ENCODE measurements at regions not wholly inside any gene's neighbourhood (a gene's known extent, or its start where the extent isn't known, plus 50 kb on each side); places are given as distances from the start of the nearest gene placed in this dataset.
"Not testable (repeated sequence)": the region's sequence is repeated elsewhere in the genome, so short reads cannot be mapped to it uniquely, and the experiment has no call there.

- H3K4me3 Mint-ChIP-seq = no peak overlapping the region
- no peak overlapping the region for H3K9ac ChIP-seq (ENCODE audit: insufficient read depth, low read length, poor library complexity, severe bottlenecking)
- WGBS (ENCODE audit: insufficient coverage) = no CpG with 5 or more reads among the region's 4 CpGs
These were observed 602.8 kb upstream of the DIPK2B start for GRCh38 chrX:45803383-45803921.

GRCh38 chrX:45801554-45801953, 600.9 kb upstream of the DIPK2B start:
- peak; percentile 59 for TF ChIP-seq CTCF (IDR thresholded peaks at IDR 0.05)
- Mint-ChIP-seq H3K4me1 (peaks cover 33% of the 10 kb centered on the region), H3K27ac (peak overlapping the region in 4 of 7 donors; percentile 8 to 68 (median 40)), H3K36me3 (peaks cover 0 to 1% of the 10 kb centered on the region in 2 donors), H3K9me3 (peaks cover 0 to 2% (median 0%) of the 10 kb centered on the region in 7 donors), H3K4me3 (peak overlapping the region in 1 of 2 donors; percentile 30), H3K27me3 (ENCODE audit: low read depth in 3 of 3) (peaks cover 0 to 45% (median 0%) of the 10 kb centered on the region in 3 donors)
- Histone ChIP-seq H2AFZ (ENCODE audit: insufficient read depth, low read depth, low read length, poor library complexity, severe bottlenecking) (no peak overlapping the region), H3K4me2 (replicated peaks; ENCODE audit: extremely low read depth, low read length, poor library complexity, severe bottlenecking) (peak overlapping the region; percentile 12), H3K9ac (ENCODE audit: insufficient read depth, low read length, poor library complexity, severe bottlenecking) (no peak overlapping the region), H3K36me3 (replicated peaks in 1 of 2; ENCODE audit: control insufficient read depth in 1 of 2, insufficient read depth in 2 of 2, low read length in 2 of 2) (no peaks in the 10 kb centered on the region), H3K9me3 (replicated peaks in 1 of 2; ENCODE audit: control insufficient read depth in 1 of 2, insufficient read depth in 1 of 2, low read length in 2 of 2) (no peaks in the 10 kb centered on the region), H4K20me1 (ENCODE audit: insufficient read depth, low read length) (no peaks in the 10 kb centered on the region), H3K27ac (ENCODE audit: low read depth in 1 of 2, low read length in 2 of 2) (peak overlapping the region in 1 of 2 donors; percentile 6), H3K4me1 (ENCODE audit: control insufficient read depth in 1 of 2, insufficient read depth in 2 of 2, low read length in 2 of 2) (peaks cover 30 to 48% of the 10 kb centered on the region in 2 donors), H3K79me2 (ENCODE audit: insufficient read depth, low read length) (no peaks in the 10 kb centered on the region), H3K4me3 (replicated peaks in 1 of 3; ENCODE audit: low read depth in 2 of 3, low read length in 3 of 3) (no peak overlapping the region), H3K27me3 (ENCODE audit: control insufficient read depth in 2 of 2, insufficient read depth in 2 of 2, low read length in 2 of 2) (peaks cover 0 to 31% of the 10 kb centered on the region in 2 donors)
- intact Hi-C loops (cut with micrococcal nuclease) = loop anchor here in 1 of 2 donors (10.0 kb wide), 1 partner anchor 47 kb away; no protein-coding TSS in a partner anchor
- DNase-seq = peak in 2 of 3 donors; percentile 50 to 64
- WGBS (ENCODE audit: insufficient coverage) = no CpG with 5 or more reads among the region's 6 CpGs

More at GRCh38 chrX:45803383-45803921, 602.8 kb upstream of the DIPK2B start:
- Mint-ChIP-seq H3K4me1 (peaks cover 46% of the 10 kb centered on the region), H3K27me3 (ENCODE audit: low read depth in 3 of 3) (peaks cover 0 to 39% (median 0%) of the 10 kb centered on the region in 3 donors), H3K9me3 (peaks cover 0 to 2% (median 0%) of the 10 kb centered on the region in 7 donors), H3K27ac (peak overlapping the region; percentile 59 to 89 (median 86)), H3K36me3 (peaks cover 0 to 1% of the 10 kb centered on the region in 2 donors)
- Histone ChIP-seq H2AFZ (ENCODE audit: insufficient read depth, low read depth, low read length, poor library complexity, severe bottlenecking) (no peak overlapping the region), H3K4me2 (replicated peaks; ENCODE audit: extremely low read depth, low read length, poor library complexity, severe bottlenecking) (peak overlapping the region; percentile 38), H3K27me3 (ENCODE audit: control insufficient read depth in 2 of 2, insufficient read depth in 2 of 2, low read length in 2 of 2) (peaks cover 0 to 25% of the 10 kb centered on the region in 2 donors), H4K20me1 (ENCODE audit: insufficient read depth, low read length) (no peaks in the 10 kb centered on the region), H3K9me3 (replicated peaks in 1 of 2; ENCODE audit: control insufficient read depth in 1 of 2, insufficient read depth in 1 of 2, low read length in 2 of 2) (no peaks in the 10 kb centered on the region), H3K27ac (ENCODE audit: low read depth in 1 of 2, low read length in 2 of 2) (peak overlapping the region in 1 of 2 donors; percentile 74), H3K4me1 (ENCODE audit: control insufficient read depth in 1 of 2, insufficient read depth in 2 of 2, low read length in 2 of 2) (peaks cover 45 to 67% of the 10 kb centered on the region in 2 donors), H3K36me3 (replicated peaks in 1 of 2; ENCODE audit: control insufficient read depth in 1 of 2, insufficient read depth in 2 of 2, low read length in 2 of 2) (no peaks in the 10 kb centered on the region), H3K79me2 (ENCODE audit: insufficient read depth, low read length) (no peaks in the 10 kb centered on the region), H3K4me3 (replicated peaks in 1 of 3; ENCODE audit: low read depth in 2 of 3, low read length in 3 of 3) (peak overlapping the region in 1 of 3 experiments; percentile 13)
- peak; percentile 84 to 89 (median 86) for DNase-seq
- intact Hi-C loops (cut with micrococcal nuclease) = loop anchor here in 1 of 2 donors (10.0 kb wide), 1 partner anchor 49 kb away; no protein-coding TSS in a partner anchor
- TF ChIP-seq CTCF (IDR thresholded peaks at IDR 0.05) = no peak

GRCh38 chrX:45800746-45801453, 600.2 kb upstream of the DIPK2B start:
- not testable (repeated sequence) for H3K4me3 ChIP-seq (replicated peaks in 1 of 3; ENCODE audit: low read depth in 2 of 3, low read length in 3 of 3); H4K20me1 ChIP-seq (ENCODE audit: insufficient read depth, low read length); H3K36me3 Mint-ChIP-seq; H2AFZ ChIP-seq (ENCODE audit: insufficient read depth, low read depth, low read length, poor library complexity, severe bottlenecking); DNase-seq; H3K36me3 ChIP-seq (replicated peaks in 1 of 2; ENCODE audit: control insufficient read depth in 1 of 2, insufficient read depth in 2 of 2, low read length in 2 of 2); H3K79me2 ChIP-seq (ENCODE audit: insufficient read depth, low read length); H3K9me3 ChIP-seq (replicated peaks in 1 of 2; ENCODE audit: control insufficient read depth in 1 of 2, insufficient read depth in 1 of 2, low read length in 2 of 2); H3K9ac ChIP-seq (ENCODE audit: insufficient read depth, low read length, poor library complexity, severe bottlenecking); H3K9me3 Mint-ChIP-seq
- peak overlapping the region in 1 of 2 donors; percentile 6 for H3K27ac ChIP-seq (ENCODE audit: low read depth in 1 of 2, low read length in 2 of 2)
- Mint-ChIP-seq H3K4me3 (peak overlapping the region in 1 of 2 donors; percentile 11), H3K27me3 (ENCODE audit: low read depth in 3 of 3) (peaks cover 0 to 49% (median 0%) of the 10 kb centered on the region in 3 donors), H3K27ac (peak overlapping the region in 3 of 7 donors; percentile 19 to 53 (median 20)), H3K4me1 (peaks cover 29% of the 10 kb centered on the region)
- intact Hi-C loops (cut with micrococcal nuclease) = loop anchor here in 1 of 2 donors (10.0 kb wide), 1 partner anchor 46 kb away; no protein-coding TSS in a partner anchor
- H3K27me3 ChIP-seq (ENCODE audit: control insufficient read depth in 2 of 2, insufficient read depth in 2 of 2, low read length in 2 of 2) = peaks cover 0 to 28% of the 10 kb centered on the region in 2 donors
- H3K4me1 ChIP-seq (ENCODE audit: control insufficient read depth in 1 of 2, insufficient read depth in 2 of 2, low read length in 2 of 2) = peaks cover 24 to 41% of the 10 kb centered on the region in 2 donors
- peak overlapping the region; percentile 12 for H3K4me2 ChIP-seq (replicated peaks; ENCODE audit: extremely low read depth, low read length, poor library complexity, severe bottlenecking)
- whole genome bisulfite sequencing (ENCODE audit: insufficient coverage) = 33% methylated on average over 1 of the region's 16 CpGs
